HepG2 (cell line): ENCODE measurements at regions not wholly inside any gene's neighbourhood (a gene's known extent, or its start where the extent isn't known, plus 50 kb on each side); places are given as distances from the start of the nearest gene placed in this dataset.

Experiments used
- ATAC-seq: fragments of 200-7000 bp; cut with Tn5 transposase; 3 replicates; pipeline ENCODE4 v1.9.1; 2020; ENCODE audit warnings: mild to moderate bottlenecking, moderate library complexity
- BruUV-seq: library from RNA; stranded (reverse); fragments of 400-500 nt; replicated peaks from 2 replicates; lab custom pipeline; 2021; lab: Mats Ljungman, UMichigan
- CTCF ChIA-PET: fragments of 300-600 bp; formaldehyde crosslinking; extraction: SDS; loops from one replicate; lab custom pipeline; 2021; ENCODE audit warnings: low total read pairs, inconsistent platforms, low intra/inter-chr PET ratio; lab: Yijun Ruan, JAX
- POLR2A ChIA-PET: fragments of 350-600 bp; sonication (Branson Sonifier 250); formaldehyde crosslinking; loops from one replicate; lab custom pipeline; 2020; ENCODE audit warnings: antibody characterized with exemption, inconsistent platforms; lab: Yijun Ruan, JAX
- DNase-seq: peaks from one replicate; pipeline ENCODE4 v3.0.0-alpha.2; 2015; ENCODE audit warnings: low spot score
- FAIRE-seq: peaks from 3 replicates; lab custom pipeline; 2011; peaks lifted over from hg19 to GRCh38; lab: Jason Lieb, UNC
- H2AFZ ChIP-seq: one replicate; pipeline ENCODE4 v1.6.1; 2011; ENCODE audit warnings: low read length, inconsistent platforms
- H3K27ac ChIP-seq: fragments of 300-600 bp; 3 replicates; pipeline ENCODE4 v1.8.0; 2011; ENCODE audit warnings: mixed run types, mild to moderate bottlenecking, mixed read lengths, low read length, inconsistent platforms; ENCODE audit not compliant: insufficient read depth; ENCODE audit errors: extremely low read length
- H3K27me3 ChIP-seq, 2 experiments: fragments of 200-600 bp in 1 of 2; 2 replicates in 1 of 2; 3 replicates in 1 of 2; pipeline versions ENCODE4 v1.6.0 to v1.8.0; 2011; ENCODE audit warnings: low read length in 2 of 2, mild to moderate bottlenecking in 2 of 2, moderate library complexity in 2 of 2, inconsistent platforms in 1 of 2; ENCODE audit not compliant: insufficient read depth in 2 of 2, control insufficient read depth in 1 of 2
- H3K36me3 ChIP-seq, 2 experiments: fragments of 200-600 bp in 1 of 2; replicated peaks in 1 of 2; 2 replicates in 1 of 2; 3 replicates in 1 of 2; pipeline versions ENCODE4 v1.5.1 to v1.8.0; 2011; ENCODE audit warnings: low read length in 2 of 2, inconsistent platforms in 1 of 2; ENCODE audit not compliant: insufficient read depth in 2 of 2, control insufficient read depth in 1 of 2
- H3K4me1 ChIP-seq: 2 replicates; pipeline ENCODE4 v1.5.1; 2012; ENCODE audit warnings: low read length, inconsistent platforms; ENCODE audit not compliant: insufficient read depth
- H3K4me2 ChIP-seq: 2 replicates; pipeline ENCODE4 v1.6.0; 2011; ENCODE audit warnings: low read depth, low read length, inconsistent platforms
- H3K4me3 ChIP-seq, 3 experiments: fragments of 200-600 bp in 1 of 3; sonication (generic), shearing (Covaris generic) in 1 of 3; replicated peaks in 1 of 3; 2 replicates each; pipeline ENCODE4 v1.5.1; 2011 to 2016; ENCODE audit warnings: low read length in 3 of 3, inconsistent platforms in 2 of 3, low read depth in 2 of 3, mild to moderate bottlenecking in 2 of 3, control low read depth in 1 of 3, mixed read lengths in 1 of 3; ENCODE audit not compliant: insufficient read depth in 1 of 3
- H3K79me2 ChIP-seq: one replicate; pipeline ENCODE4 v1.6.1; 2011; ENCODE audit warnings: low read length, inconsistent platforms; ENCODE audit not compliant: insufficient read depth
- H3K9ac ChIP-seq: 2 replicates; pipeline ENCODE4 v1.6.0; 2011; ENCODE audit warnings: mild to moderate bottlenecking, low read depth, low read length, inconsistent platforms; ENCODE audit not compliant: insufficient read depth
- H3K9me3 ChIP-seq: 2 replicates; pipeline ENCODE4 v1.5.1; 2012; ENCODE audit warnings: mild to moderate bottlenecking, low read length
- H4K20me1 ChIP-seq: 2 replicates; pipeline ENCODE4 v1.6.0; 2011; ENCODE audit warnings: inconsistent platforms, mild to moderate bottlenecking, low read length, moderate library complexity; ENCODE audit not compliant: insufficient read depth
- FOXJ3 ChIP-seq: sonication (generic); formaldehyde crosslinking; IDR thresholded peaks from 2 replicates; pipeline ENCODE4 v1.4.0; 2020; ENCODE audit warnings: missing genetic modification reagents, mild to moderate bottlenecking, borderline replicate concordance
- KIAA2018 ChIP-seq: sonication (generic); formaldehyde crosslinking; IDR thresholded peaks from 2 replicates; pipeline ENCODE4 v1.5.0; 2020; ENCODE audit warnings: mild to moderate bottlenecking, missing genetic modification reagents, borderline replicate concordance
- MIER2 ChIP-seq: IDR thresholded peaks from 2 replicates; pipeline ENCODE4 v1.6.1; 2016; ENCODE audit warnings: missing biosample characterization, missing genetic modification reagents
- NCOR1 ChIP-seq: fragments of 200-600 bp; sonication (generic); IDR thresholded peaks from 2 replicates; pipeline ENCODE4 v1.7.0; 2017; ENCODE audit warnings: antibody characterized with exemption, low read length, borderline replicate concordance
- THRA ChIP-seq: sonication (generic); formaldehyde crosslinking; IDR thresholded peaks from 2 replicates; pipeline ENCODE4 v1.4.0; 2020; ENCODE audit warnings: missing genetic modification reagents, borderline replicate concordance
- ZFP90 ChIP-seq: sonication (generic); formaldehyde crosslinking; IDR thresholded peaks from 2 replicates; pipeline ENCODE4 v1.8.0; 2022; ENCODE audit warnings: missing genetic modification reagents, mild to moderate bottlenecking, inconsistent platforms, borderline replicate concordance
- ZNF256 ChIP-seq: sonication (generic); formaldehyde crosslinking; conservative IDR thresholded peaks from 2 replicates; pipeline ENCODE4 v1.4.0; 2020; ENCODE audit warnings: missing genetic modification reagents
- WGBS: methylation state at CpG from one replicate; pipeline ENCODE4 v1.1.6; 2017; ENCODE audit warnings: low lambda C conversion rate; 5-methylcytosine and 5-hydroxymethylcytosine counted together
- in situ Hi-C: cut with HindIII; loops from 2 replicates; pipeline ENCODE4 v1.10.0; 2017; ENCODE audit warnings: low pct_unique_long_range_greater_than_20kb; ENCODE audit not compliant: extremely low pct_ligation_motif_present
- intact Hi-C: fragments of 100-400 bp; cut with micrococcal nuclease; formaldehyde crosslinking; loops from one replicate; pipeline ENCODE4 v1.10.0; 2022; ENCODE audit not compliant: unreplicated experiment

GRCh38 chr2:38174646-38175423 is 98.9 kb upstream of the CYP1B1 start:
- CTCF ChIA-PET, result no interaction called here
- Histone ChIP-seq H2AFZ (no peak overlapping the region), H3K79me2 (no peaks in the 10 kb centered on the region), H3K4me1 (no peaks in the 10 kb centered on the region), H3K27ac (no peak overlapping the region), H3K4me3 (no peak overlapping the region), H3K36me3 (no peaks in the 10 kb centered on the region), H3K9ac (no peak overlapping the region), H3K4me2 (no peak overlapping the region), H4K20me1 (no peaks in the 10 kb centered on the region), H3K27me3 (peaks cover 0 to 5% of the 10 kb centered on the region in 2 experiments; a peak in 1 of 5 replicates), H3K9me3 (no peaks in the 10 kb centered on the region)
- DNase-seq (no peak), ATAC-seq (no peak), FAIRE-seq (no peak)
- BruUV-seq, result no TSS peak
- POLR2A ChIA-PET, result no interaction called here
- in situ Hi-C loops, result no loop called here
- no peak for TF ChIP-seq NCOR1
- intact Hi-C loops, result no loop called here
- whole genome bisulfite sequencing, result 41% methylated on average over 6 of the region's 7 CpGs

GRCh38 chr2:38174131-38174530 is 98.2 kb upstream of the CYP1B1 start:
- BruUV-seq, result no TSS peak
- H3K9ac ChIP-seq, result no peak overlapping the region
- no peak overlapping the region for H3K4me2 ChIP-seq
- no peaks in the 10 kb centered on the region for H4K20me1 ChIP-seq
- H3K27me3 ChIP-seq, result peaks cover 0 to 5% of the 10 kb centered on the region in 2 experiments; a peak in 1 of 5 replicates
- no peak overlapping the region for H3K4me3 ChIP-seq
- no peaks in the 10 kb centered on the region for H3K9me3 ChIP-seq
- no peaks in the 10 kb centered on the region for H3K4me1 ChIP-seq
- no peaks in the 10 kb centered on the region for H3K36me3 ChIP-seq
- no peak for DNase-seq
- FAIRE-seq, result no peak
- no peaks in the 10 kb centered on the region for H3K79me2 ChIP-seq
- no peak for ATAC-seq
- no peak overlapping the region for H3K27ac ChIP-seq
- 13% methylated on average over 2 of the region's 2 CpGs for WGBS
- in situ Hi-C loops, result no loop called here
- POLR2A ChIA-PET, result no interaction called here
- CTCF ChIA-PET, result no interaction called here
- intact Hi-C loops, result no loop called here
- no peak overlapping the region for H2AFZ ChIP-seq
- no peak for TF ChIP-seq KIAA2018
- no peak for TF ChIP-seq MIER2 (CRISPR knock-in tag)
- no peak for TF ChIP-seq FOXJ3 (CRISPR knock-in tag)
- TF ChIP-seq THRA (CRISPR knock-in tag), result no peak
- no peak for TF ChIP-seq ZFP90 (CRISPR knock-in tag)
- no peak for TF ChIP-seq ZNF256 (CRISPR knock-in tag)
